Smooth muscle cell (in vitro differentiated cells): ENCODE measurements at regions not wholly inside any gene's neighbourhood (a gene's known extent, or its start where the extent isn't known, plus 50 kb on each side); places are given as distances from the start of the nearest gene placed in this dataset.
A peak's percentile ranks its signal among the peaks of the same experiment; 100 is the strongest.

Source experiments
- DNase-seq: peaks from one replicate; lab custom pipeline; 2025; ENCODE audit not compliant: unreplicated experiment; lab: John Stamatoyannopoulos, UW
- H2AFZ ChIP-seq: fragments of 200-600 bp; sonication (generic); 2 replicates; pipeline ENCODE4 v1.6.0; 2016; ENCODE audit warnings: antibody characterized with exemption, low read depth, mild to moderate bottlenecking
- H3F3A ChIP-seq: fragments of 200-600 bp; sonication (generic); 2 replicates; pipeline ENCODE4 v1.6.0; 2017; ENCODE audit warnings: antibody characterized with exemption, low read depth
- H3K27ac ChIP-seq: fragments of 200-600 bp; sonication (generic); 2 replicates; pipeline ENCODE4 v1.5.1; 2016; ENCODE audit warnings: low read depth, mild to moderate bottlenecking
- H3K27me3 ChIP-seq: fragments of 200-600 bp; sonication (generic); 2 replicates; pipeline ENCODE4 v1.6.1; 2016; ENCODE audit warnings: low read depth, mild to moderate bottlenecking
- H3K36me3 ChIP-seq: fragments of 200-600 bp; sonication (generic); 2 replicates; pipeline ENCODE4 v1.5.1; 2016; ENCODE audit warnings: low read depth
- H3K4me1 ChIP-seq: fragments of 200-600 bp; sonication (generic); 2 replicates; pipeline ENCODE4 v1.5.1; 2016; ENCODE audit warnings: low read depth
- H3K4me2 ChIP-seq: fragments of 200-600 bp; sonication (generic); 2 replicates; pipeline ENCODE4 v1.6.0; 2016; ENCODE audit warnings: mild to moderate bottlenecking
- H3K4me3 ChIP-seq: fragments of 200-600 bp; sonication (generic); 2 replicates; pipeline ENCODE4 v1.5.1; 2016; ENCODE audit warnings: mild to moderate bottlenecking
- H3K79me2 ChIP-seq: fragments of 200-600 bp; sonication (generic); 2 replicates; pipeline ENCODE4 v1.6.0; 2016; ENCODE audit warnings: low read depth, mild to moderate bottlenecking
- H3K9ac ChIP-seq: fragments of 200-600 bp; sonication (generic); 2 replicates; pipeline ENCODE4 v1.6.0; 2016; ENCODE audit warnings: low read depth
- H3K9me3 ChIP-seq: fragments of 200-600 bp; sonication (generic); replicated peaks from 2 replicates; pipeline ENCODE4 v1.5.1; 2016; ENCODE audit warnings: low read depth
- H4K20me1 ChIP-seq: fragments of 200-600 bp; sonication (generic); 2 replicates; pipeline ENCODE4 v1.6.0; 2016; ENCODE audit warnings: low read depth
- WGBS: methylation state at CpG from one replicate; pipeline ENCODE4 v1.1.7; 2016; ENCODE audit warnings: low lambda C conversion rate; 5-methylcytosine and 5-hydroxymethylcytosine counted together
- TF ChIP-seq, protein P1 (sequence below): fragments of 200-600 bp; sonication (generic); IDR thresholded peaks from 2 replicates; pipeline ENCODE4 v1.5.1; 2017; ENCODE audit warnings: borderline replicate concordance, mild to moderate bottlenecking, antibody characterized with exemption; ENCODE audit not compliant: insufficient read depth, poor library complexity, severe bottlenecking

DNA sequence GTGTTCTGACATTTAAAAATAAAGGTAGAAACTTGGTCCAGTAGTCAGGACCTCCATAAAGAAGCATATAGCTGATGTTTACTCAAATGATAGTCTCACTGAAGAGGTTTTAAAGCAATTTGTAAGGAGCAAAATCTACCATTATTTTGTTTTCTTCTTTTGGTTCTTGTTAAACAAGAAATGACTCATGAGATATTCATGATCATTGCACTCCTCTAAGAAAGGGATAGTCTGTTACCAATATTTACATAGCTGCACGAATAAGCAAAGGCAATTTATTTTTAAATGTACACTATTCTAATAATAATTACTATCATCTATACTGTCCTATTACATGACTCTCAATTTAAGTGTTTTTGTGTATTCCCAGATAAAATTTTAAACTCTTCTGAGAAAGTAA is 397.9 kb downstream of the FAM47B start:
- Histone ChIP-seq H3K36me3 (no peaks in the 10 kb centered on the region), H4K20me1 (no peaks in the 10 kb centered on the region), H3K9ac (no peak overlapping the region), H2AFZ (no peak overlapping the region), H3F3A (no peaks in the 10 kb centered on the region), H3K4me1 (no peaks in the 10 kb centered on the region), H3K4me2 (no peak overlapping the region), H3K9me3 (no peaks in the 10 kb centered on the region), H3K79me2 (no peaks in the 10 kb centered on the region), H3K4me3 (no peak overlapping the region), H3K27ac (no peak overlapping the region), H3K27me3 (no peaks in the 10 kb centered on the region)
- 47% methylated on average over 1 of the region's 1 CpG for WGBS
- TF ChIP-seq, protein P1, sequence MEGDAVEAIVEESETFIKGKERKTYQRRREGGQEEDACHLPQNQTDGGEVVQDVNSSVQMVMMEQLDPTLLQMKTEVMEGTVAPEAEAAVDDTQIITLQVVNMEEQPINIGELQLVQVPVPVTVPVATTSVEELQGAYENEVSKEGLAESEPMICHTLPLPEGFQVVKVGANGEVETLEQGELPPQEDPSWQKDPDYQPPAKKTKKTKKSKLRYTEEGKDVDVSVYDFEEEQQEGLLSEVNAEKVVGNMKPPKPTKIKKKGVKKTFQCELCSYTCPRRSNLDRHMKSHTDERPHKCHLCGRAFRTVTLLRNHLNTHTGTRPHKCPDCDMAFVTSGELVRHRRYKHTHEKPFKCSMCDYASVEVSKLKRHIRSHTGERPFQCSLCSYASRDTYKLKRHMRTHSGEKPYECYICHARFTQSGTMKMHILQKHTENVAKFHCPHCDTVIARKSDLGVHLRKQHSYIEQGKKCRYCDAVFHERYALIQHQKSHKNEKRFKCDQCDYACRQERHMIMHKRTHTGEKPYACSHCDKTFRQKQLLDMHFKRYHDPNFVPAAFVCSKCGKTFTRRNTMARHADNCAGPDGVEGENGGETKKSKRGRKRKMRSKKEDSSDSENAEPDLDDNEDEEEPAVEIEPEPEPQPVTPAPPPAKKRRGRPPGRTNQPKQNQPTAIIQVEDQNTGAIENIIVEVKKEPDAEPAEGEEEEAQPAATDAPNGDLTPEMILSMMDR: no peak
- DNase-seq: no peak

DNA sequence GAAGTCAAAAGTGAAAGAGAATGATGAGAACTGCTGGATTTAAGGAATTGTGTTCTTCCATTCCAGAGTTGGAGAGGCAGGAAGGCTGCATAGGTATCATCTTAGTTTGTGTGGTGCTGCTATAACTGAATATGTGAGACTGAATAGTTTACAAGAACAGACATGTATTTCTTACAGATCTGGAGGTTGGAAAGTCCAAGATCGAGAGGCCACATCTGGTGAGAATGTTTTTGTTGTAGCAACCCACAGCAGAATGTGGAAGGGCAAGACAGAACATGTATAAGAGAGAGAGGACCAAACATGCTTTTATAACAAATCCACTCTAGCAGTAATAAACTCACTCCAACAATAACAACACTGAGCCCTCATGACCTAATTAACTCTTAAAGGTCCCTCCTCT is 408.6 kb downstream of the FAM47B start:
- H3K9ac ChIP-seq: no peak overlapping the region
- TF ChIP-seq, protein P1: no peak
- 52% methylated on average over 1 of the region's 1 CpG for WGBS
- peak overlapping the region; percentile 11 for H3K27ac ChIP-seq
- H3K4me2 ChIP-seq: no peak overlapping the region
- no peaks in the 10 kb centered on the region for H3F3A ChIP-seq
- H4K20me1 ChIP-seq: no peaks in the 10 kb centered on the region
- no peaks in the 10 kb centered on the region for H3K9me3 ChIP-seq
- H3K4me3 ChIP-seq: no peak overlapping the region
- no peaks in the 10 kb centered on the region for H3K36me3 ChIP-seq
- no peaks in the 10 kb centered on the region for H3K27me3 ChIP-seq
- H3K79me2 ChIP-seq: no peaks in the 10 kb centered on the region
- DNase-seq: no peak
- no peak overlapping the region for H2AFZ ChIP-seq
- no peaks in the 10 kb centered on the region for H3K4me1 ChIP-seq

DNA sequence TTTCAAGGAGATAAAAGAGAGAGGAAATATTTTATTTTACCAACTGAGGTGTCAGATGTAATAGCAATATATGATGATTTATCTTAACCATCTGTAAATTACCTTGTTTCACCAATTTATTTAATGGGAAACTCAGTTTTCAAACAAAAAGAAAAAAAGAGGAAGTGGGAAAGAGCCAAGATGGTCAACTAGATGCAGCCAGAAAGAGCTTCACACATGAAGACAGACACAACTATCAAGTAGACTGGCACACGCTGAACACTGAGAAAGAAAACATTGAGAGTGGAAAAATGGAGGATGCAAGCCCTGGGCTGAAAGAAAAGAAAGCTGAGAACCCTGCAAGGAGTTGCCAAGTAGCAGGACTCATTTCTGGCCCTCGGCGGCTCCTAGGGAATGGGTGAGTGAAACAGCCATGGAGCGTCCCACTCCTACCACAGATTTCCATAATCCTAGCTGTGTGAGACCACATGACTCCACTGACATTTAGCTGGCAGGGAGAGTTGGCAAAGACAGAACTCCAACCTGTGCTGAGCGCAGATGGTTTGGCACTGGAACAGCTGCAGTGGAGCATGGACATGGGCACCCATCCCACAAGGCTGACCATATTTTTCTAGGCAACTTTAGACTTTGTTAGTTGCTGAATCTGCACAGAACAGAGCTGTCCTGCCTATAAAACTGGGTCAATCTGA is 409.3 kb downstream of the FAM47B start:
- no peak for DNase-seq
- Histone ChIP-seq H3K9ac (no peak overlapping the region), H3K4me2 (no peak overlapping the region), H3K27me3 (no peaks in the 10 kb centered on the region), H3K79me2 (no peaks in the 10 kb centered on the region), H3K9me3 (peaks cover 3% of the 10 kb centered on the region), H2AFZ (no peak overlapping the region), H3F3A (no peaks in the 10 kb centered on the region), H3K4me3 (no peak overlapping the region), H3K27ac (peak overlapping the region; percentile 11), H3K36me3 (no peaks in the 10 kb centered on the region), H4K20me1 (no peaks in the 10 kb centered on the region), H3K4me1 (no peaks in the 10 kb centered on the region)
- WGBS: 89% methylated on average over 5 of the region's 5 CpGs
- TF ChIP-seq, protein P1: no peak

DNA sequence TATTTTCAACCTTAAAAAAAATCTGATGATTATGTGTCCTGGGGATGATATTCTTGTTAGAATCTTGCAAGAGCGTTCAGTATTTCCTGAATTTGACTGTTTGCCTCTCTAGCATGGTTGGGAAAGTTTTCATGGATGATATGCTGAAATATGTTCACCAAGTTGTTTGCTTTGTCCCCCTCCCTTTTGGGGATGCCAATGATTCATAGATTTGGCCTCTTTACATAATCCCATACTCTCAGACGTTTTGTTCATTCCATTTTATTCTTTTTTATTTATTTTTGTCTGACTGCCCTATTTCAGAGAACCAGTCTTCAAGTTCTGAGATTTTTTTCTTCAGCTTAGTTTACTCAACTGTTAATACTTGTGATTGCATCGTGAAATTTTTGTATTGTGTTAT is 415.1 kb downstream of the FAM47B start:
- no peaks in the 10 kb centered on the region for H3K36me3 ChIP-seq
- no peak overlapping the region for H3K9ac ChIP-seq
- H3K4me1 ChIP-seq: no peaks in the 10 kb centered on the region
- H3K27ac ChIP-seq: no peak overlapping the region
- no peak for DNase-seq
- H3F3A ChIP-seq: no peaks in the 10 kb centered on the region
- H4K20me1 ChIP-seq: no peaks in the 10 kb centered on the region
- H3K4me2 ChIP-seq: no peak overlapping the region
- H3K79me2 ChIP-seq: no peaks in the 10 kb centered on the region
- no peaks in the 10 kb centered on the region for H3K27me3 ChIP-seq
- H2AFZ ChIP-seq: no peak overlapping the region
- TF ChIP-seq, protein P1: no peak
- 61% methylated on average over 3 of the region's 3 CpGs for WGBS
- H3K4me3 ChIP-seq: no peak overlapping the region
- H3K9me3 ChIP-seq: peaks cover 3% of the 10 kb centered on the region
